SU-DHL-6 (cell line): ENCODE measurements at regions not wholly inside any gene's neighbourhood (a gene's known extent, or its start where the extent isn't known, plus 50 kb on each side); places are given as distances from the start of the nearest gene placed in this dataset.

Source experiments
- H2AFZ ChIP-seq: fragments of 200-600 bp; sonication (generic); 2 replicates; pipeline ENCODE4 v1.6.1; 2014; ENCODE audit warnings: low read depth, mild to moderate bottlenecking, moderate library complexity, mixed read lengths, antibody characterized with exemption, low read length; ENCODE audit not compliant: severe bottlenecking
- H3F3A ChIP-seq: fragments of 200-600 bp; shearing (Covaris generic); 2 replicates; pipeline ENCODE4 v1.6.0; 2016; ENCODE audit warnings: antibody characterized with exemption, mild to moderate bottlenecking; ENCODE audit not compliant: insufficient read depth
- H3K27ac ChIP-seq: fragments of 200-600 bp; sonication (generic); 2 replicates; pipeline ENCODE4 v1.5.1; 2016; ENCODE audit warnings: low read depth, mild to moderate bottlenecking, low read length, moderate library complexity, mixed read lengths
- H3K27me3 ChIP-seq: fragments of 200-600 bp; sonication (generic), shearing (Covaris generic); 2 replicates; pipeline ENCODE4 v1.6.0; 2014; ENCODE audit warnings: mild to moderate bottlenecking, low read length
- H3K36me3 ChIP-seq: fragments of 200-600 bp; sonication (generic); 2 replicates; pipeline ENCODE4 v1.6.1; 2014; ENCODE audit warnings: mild to moderate bottlenecking, low read length, mixed read lengths
- H3K4me2 ChIP-seq: fragments of 300-600, 200-600 bp; shearing (Covaris generic), sonication (generic); 2 replicates; pipeline ENCODE4 v1.6.0; 2014; ENCODE audit warnings: low read length, low read depth, mild to moderate bottlenecking; ENCODE audit not compliant: poor library complexity, severe bottlenecking
- H3K4me3 ChIP-seq: fragments of 200-600 bp; sonication (generic); 2 replicates; pipeline ENCODE4 v1.5.1; 2014; ENCODE audit warnings: antibody characterized with exemption, low read length, mild to moderate bottlenecking, mixed read lengths; ENCODE audit not compliant: insufficient read depth, poor library complexity, severe bottlenecking
- H3K79me2 ChIP-seq: fragments of 200-600 bp; sonication (generic); 2 replicates; pipeline ENCODE4 v1.6.1; 2014; ENCODE audit warnings: mild to moderate bottlenecking, low read length, moderate library complexity; ENCODE audit not compliant: insufficient read depth
- H3K9ac ChIP-seq: fragments of 200-600 bp; sonication (generic); 2 replicates; pipeline ENCODE4 v1.7.0; 2014; ENCODE audit warnings: mild to moderate bottlenecking, low read length
- H3K9me2 ChIP-seq: fragments of 200-600 bp; sonication (generic); replicated peaks from 2 replicates; pipeline ENCODE4 v1.6.1; 2014; ENCODE audit warnings: low read length; ENCODE audit not compliant: insufficient read depth
- H3K9me3 ChIP-seq: fragments of 200-600 bp; sonication (generic); 2 replicates; pipeline ENCODE4 v1.6.1; 2014; ENCODE audit warnings: low read length, mixed read lengths; ENCODE audit not compliant: insufficient read depth
- H4K20me1 ChIP-seq: fragments of 200-600 bp; sonication (generic); 2 replicates; pipeline ENCODE4 v1.6.1; 2014; ENCODE audit warnings: low read depth, mild to moderate bottlenecking, antibody characterized with exemption, low read length, moderate library complexity, mixed read lengths
- CTCF ChIP-seq: fragments of 200-600 bp; sonication (generic); IDR thresholded peaks from one replicate; pipeline ENCODE4 v1.5.1; 2017; ENCODE audit warnings: antibody characterized with exemption, mild to moderate bottlenecking, low read length, moderate library complexity; ENCODE audit not compliant: insufficient read depth, poor library complexity, severe bottlenecking
- EZH2phosphoT487 ChIP-seq: fragments of 200-600 bp; sonication (generic), shearing (Covaris generic); conservative IDR thresholded peaks from 2 replicates; pipeline ENCODE4 v1.6.1; 2018; ENCODE audit warnings: mild to moderate bottlenecking, antibody characterized with exemption, low read length, moderate library complexity, mixed read lengths

GRCh38 chr1:212212906-212213305 lies 72.3 kb upstream of the PPP2R5A start:
- TF ChIP-seq CTCF = no peak
- no peak for TF ChIP-seq EZH2phosphoT487
- H3K9me2 ChIP-seq = no peaks in the 10 kb centered on the region

GRCh38 chr1:212213784-212214183 lies 71.4 kb upstream of the PPP2R5A start:
- Histone ChIP-seq H2AFZ (no peak overlapping the region), H3K4me3 (no peak overlapping the region), H3K27me3 (no peaks in the 10 kb centered on the region), H3K9me2 (no peaks in the 10 kb centered on the region), H3K9ac (no peak overlapping the region), H3K9me3 (no peaks in the 10 kb centered on the region), H4K20me1 (no peaks in the 10 kb centered on the region), H3F3A (no peaks in the 10 kb centered on the region), H3K36me3 (no peaks in the 10 kb centered on the region), H3K27ac (no peak overlapping the region), H3K79me2 (no peaks in the 10 kb centered on the region), H3K4me2 (no peak overlapping the region)
- TF ChIP-seq CTCF (no peak), EZH2phosphoT487 (no peak)

More at GRCh38 chr1:212212906-212213305, 72.3 kb upstream of the PPP2R5A start:
- Histone ChIP-seq H3K27ac (no peak overlapping the region), H2AFZ (no peak overlapping the region), H3F3A (no peaks in the 10 kb centered on the region), H3K9ac (no peak overlapping the region), H3K27me3 (no peaks in the 10 kb centered on the region), H3K79me2 (no peaks in the 10 kb centered on the region), H3K4me2 (no peak overlapping the region), H3K36me3 (no peaks in the 10 kb centered on the region), H3K4me3 (no peak overlapping the region), H3K9me3 (no peaks in the 10 kb centered on the region), H4K20me1 (no peaks in the 10 kb centered on the region)

GRCh38 chr1:212214325-212214724 lies 70.9 kb upstream of the PPP2R5A start:
- Histone ChIP-seq H3K9me2 (no peaks in the 10 kb centered on the region), H3K27ac (no peak overlapping the region), H3K27me3 (no peaks in the 10 kb centered on the region), H3K4me3 (no peak overlapping the region), H3F3A (no peaks in the 10 kb centered on the region), H3K4me2 (no peak overlapping the region), H3K9me3 (no peaks in the 10 kb centered on the region), H3K36me3 (no peaks in the 10 kb centered on the region), H4K20me1 (no peaks in the 10 kb centered on the region), H2AFZ (no peak overlapping the region), H3K9ac (no peak overlapping the region), H3K79me2 (no peaks in the 10 kb centered on the region)
- TF ChIP-seq CTCF = no peak
- no peak for TF ChIP-seq EZH2phosphoT487

DNA sequence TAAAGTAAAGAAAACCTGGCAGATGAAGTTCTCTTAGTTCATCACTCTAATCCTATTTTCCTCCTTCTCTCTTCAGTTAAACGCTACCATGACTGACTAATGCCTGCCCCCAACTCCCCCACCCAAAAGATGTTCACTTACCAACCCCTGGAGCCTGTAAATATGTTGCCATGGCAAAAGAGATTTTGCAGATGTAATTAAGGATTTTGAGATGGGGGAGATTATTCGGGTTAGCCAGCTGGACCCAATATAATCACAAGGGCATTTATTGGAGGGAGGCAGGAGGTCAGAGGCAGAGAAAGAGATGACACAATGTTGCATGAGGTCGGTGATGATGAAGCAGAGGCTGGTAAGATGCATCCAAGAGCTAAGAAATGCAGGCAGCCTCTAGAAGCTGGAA lies 69.3 kb upstream of the PPP2R5A start:
- Histone ChIP-seq H3K9ac (no peak overlapping the region), H3K4me3 (no peak overlapping the region), H3K27me3 (no peaks in the 10 kb centered on the region), H3K4me2 (no peak overlapping the region), H3K79me2 (no peaks in the 10 kb centered on the region), H3K9me3 (no peaks in the 10 kb centered on the region), H3K36me3 (no peaks in the 10 kb centered on the region), H3K9me2 (no peaks in the 10 kb centered on the region), H4K20me1 (no peaks in the 10 kb centered on the region), H2AFZ (no peak overlapping the region), H3F3A (no peaks in the 10 kb centered on the region), H3K27ac (no peak overlapping the region)
- no peak for TF ChIP-seq EZH2phosphoT487
- TF ChIP-seq CTCF = no peak
